ENCODE measurements at regions not wholly inside any gene's neighbourhood (a gene's known extent, or its start where the extent isn't known, plus 50 kb on each side); places are given as distances from the start of the nearest gene placed in this dataset.

GRCh38 chr2:22967756-22968155, 417.2 kb upstream of the KLHL29 start:
- TF ChIP-seq POLR2A (IDR thresholded peaks at IDR 0.05) (no peak), CTCF (IDR thresholded peaks at IDR 0.05) (no peak)

Measured in heart left ventricle (tissue), 13 donors.